Lower lobe of right lung (tissue), 2 donors: ENCODE measurements at regions not wholly inside any gene's neighbourhood (a gene's known extent, or its start where the extent isn't known, plus 50 kb on each side); places are given as distances from the start of the nearest gene placed in this dataset.
A peak's percentile ranks its signal among the peaks of the same experiment; 100 is the strongest.

ENCODE experiments used
- ATAC-seq, 2 donors: fragments of 200-7000 bp; cut with Tn5 transposase; one replicate each; pipeline ENCODE4 v1.9.1; 2020 to 2022; ENCODE audit warnings: mild to moderate bottlenecking in 2 of 2, moderate library complexity in 2 of 2
- DNase-seq: peaks from one replicate; pipeline ENCODE4 v3.0.0-alpha.2; 2020
- H3K27ac ChIP-seq: fragments of 200-600 bp; one replicate; pipeline ENCODE4 v1.8.0; 2022
- H3K27me3 ChIP-seq: fragments of 200-600 bp; one replicate; pipeline ENCODE4 v1.8.0; 2022; ENCODE audit warnings: low read depth
- H3K36me3 ChIP-seq: fragments of 200-600 bp; one replicate; pipeline ENCODE4 v1.8.0; 2022; ENCODE audit warnings: mild to moderate bottlenecking
- H3K4me1 ChIP-seq: fragments of 200-600 bp; one replicate; pipeline ENCODE4 v1.8.0; 2022
- H3K4me3 ChIP-seq: fragments of 200-600 bp; one replicate; pipeline ENCODE4 v1.8.0; 2022; ENCODE audit warnings: mild to moderate bottlenecking
- H3K9me3 ChIP-seq: fragments of 200-600 bp; one replicate; pipeline ENCODE4 v1.8.0; 2022
- CTCF ChIP-seq: fragments of 200-600 bp; IDR thresholded peaks from one replicate; pipeline ENCODE4 v1.8.0; 2022; ENCODE audit warnings: antibody characterized with exemption, mild to moderate bottlenecking
- intact Hi-C: fragments of 100-400 bp; cut with DNase I; formaldehyde crosslinking; loops from one replicate; pipeline ENCODE4 v1.11.0; 2022
- donor health status: DM: no; HTN: yes; CAD: no; lungs with severe emphysema.

GRCh38 chr5:104198156-104198555 is 635.6 kb upstream of the NUDT12 start:
- no peak overlapping the region for H3K4me3 ChIP-seq
- H3K27me3 ChIP-seq = no peaks in the 10 kb centered on the region
- DNase-seq (no peak), ATAC-seq (no peak)
- no peaks in the 10 kb centered on the region for H3K4me1 ChIP-seq
- no peak overlapping the region for H3K27ac ChIP-seq
- intact Hi-C loops = no loop called here
- no peak for TF ChIP-seq CTCF
- H3K9me3 ChIP-seq = no peaks in the 10 kb centered on the region
- H3K36me3 ChIP-seq = no peaks in the 10 kb centered on the region

GRCh38 chr5:104189909-104190308 is 627.3 kb upstream of the NUDT12 start:
- DNase-seq = no peak
- H3K27ac ChIP-seq = no peak overlapping the region

GRCh38 chr5:104189031-104189430 is 626.4 kb upstream of the NUDT12 start:
- DNase-seq (no peak), ATAC-seq (peak in 1 of 2 donors; percentile 38)
- no peak overlapping the region for H3K4me3 ChIP-seq
- no peak overlapping the region for H3K27ac ChIP-seq
- no peaks in the 10 kb centered on the region for H3K9me3 ChIP-seq
- no peaks in the 10 kb centered on the region for H3K4me1 ChIP-seq
- no peak for TF ChIP-seq CTCF
- no peaks in the 10 kb centered on the region for H3K36me3 ChIP-seq
- intact Hi-C loops = no loop called here
- no peaks in the 10 kb centered on the region for H3K27me3 ChIP-seq

More at GRCh38 chr5:104189909-104190308, 627.3 kb upstream of the NUDT12 start:
- no peak for ATAC-seq
- Histone ChIP-seq H3K4me3 (no peak overlapping the region), H3K27me3 (no peaks in the 10 kb centered on the region), H3K9me3 (no peaks in the 10 kb centered on the region), H3K36me3 (no peaks in the 10 kb centered on the region), H3K4me1 (no peaks in the 10 kb centered on the region)
- TF ChIP-seq CTCF = no peak
- intact Hi-C loops = no loop called here

GRCh38 chr5:104187656-104188055 is 625.1 kb upstream of the NUDT12 start:
- ATAC-seq (no peak), DNase-seq (no peak)
- Histone ChIP-seq H3K27ac (no peak overlapping the region), H3K4me3 (no peak overlapping the region), H3K27me3 (no peaks in the 10 kb centered on the region), H3K36me3 (no peaks in the 10 kb centered on the region), H3K4me1 (no peaks in the 10 kb centered on the region), H3K9me3 (no peaks in the 10 kb centered on the region)
- intact Hi-C loops = no loop called here
- TF ChIP-seq CTCF = no peak

GRCh38 chr5:104186510-104186909 is 623.9 kb upstream of the NUDT12 start:
- ATAC-seq (peak; percentile 31 to 58), DNase-seq (no peak)
- intact Hi-C loops = no loop called here
- TF ChIP-seq CTCF = no peak
- H3K9me3 ChIP-seq = no peaks in the 10 kb centered on the region
- H3K4me3 ChIP-seq = no peak overlapping the region
- H3K27me3 ChIP-seq = no peaks in the 10 kb centered on the region
- H3K36me3 ChIP-seq = no peaks in the 10 kb centered on the region
- no peaks in the 10 kb centered on the region for H3K4me1 ChIP-seq
- H3K27ac ChIP-seq = no peak overlapping the region

- intact Hi-C loops = no loop called here
- Histone ChIP-seq H3K9me3 (no peaks in the 10 kb centered on the region), H3K4me3 (no peak overlapping the region), H3K36me3 (no peaks in the 10 kb centered on the region), H3K27ac (no peak overlapping the region), H3K27me3 (no peaks in the 10 kb centered on the region), H3K4me1 (no peaks in the 10 kb centered on the region)
- TF ChIP-seq CTCF = no peak
- peak; percentile 35 to 67 for ATAC-seq
- DNase-seq = peak; percentile 45
Measured at GRCh38 chr5:104186100-104186499, 623.5 kb upstream of the NUDT12 start.
